ENCODE measurements at regions not wholly inside any gene's neighbourhood (a gene's known extent, or its start where the extent isn't known, plus 50 kb on each side); places are given as distances from the start of the nearest gene placed in this dataset.

DNA sequence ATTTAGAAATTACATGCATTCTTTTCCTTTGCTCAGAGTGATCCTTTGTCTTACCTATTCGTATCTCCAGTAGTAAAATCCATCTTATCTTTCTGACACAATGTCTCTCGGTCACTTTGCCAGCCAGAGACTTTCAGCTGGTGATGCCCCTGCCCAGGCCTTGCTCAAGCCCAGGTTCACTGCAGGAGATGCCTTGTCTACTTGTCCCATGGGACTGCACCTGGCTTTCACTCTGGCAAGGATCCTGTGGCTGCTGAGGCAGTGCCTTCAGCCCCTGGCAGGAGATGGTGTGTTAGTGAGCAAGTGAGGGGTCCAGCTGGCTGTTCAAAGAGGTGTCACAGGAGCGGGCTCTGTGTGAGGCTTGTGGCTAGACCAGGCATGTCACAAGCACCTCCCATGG, 1268.9 kb downstream of the OTOL1 start:
- 0% methylated on average over 3 of the region's 3 CpGs for WGBS (ENCODE audit: insufficient coverage, insufficient replicate concordance, low lambda C conversion rate, missing lambda C conversion rate)
- Histone ChIP-seq H3K4me2 (ENCODE audit: control insufficient read depth, insufficient read depth) (no peak overlapping the region), H3K4me3 (no peak overlapping the region), H3K79me2 (ENCODE audit: control insufficient read depth, insufficient read depth, low read length) (no peaks in the 10 kb centered on the region), H2AFZ (ENCODE audit: control insufficient read depth, low read depth, low read length) (no peak overlapping the region), H3K9ac (ENCODE audit: control insufficient read depth, insufficient read depth, low read length) (no peak overlapping the region), H3K27me3 (replicated peaks in 1 of 2; ENCODE audit: control insufficient read depth in 2 of 2, insufficient read depth in 2 of 2, low read length in 1 of 2) (no peaks in the 10 kb centered on the region), H3K9me3 (replicated peaks; ENCODE audit: control insufficient read depth, insufficient read depth, low read length) (no peaks in the 10 kb centered on the region), H4K20me1 (ENCODE audit: control insufficient read depth, insufficient read depth) (no peaks in the 10 kb centered on the region), H3K36me3 (ENCODE audit: control insufficient read depth in 2 of 2, insufficient read depth in 2 of 2, low read length in 1 of 2) (no peaks in the 10 kb centered on the region), H3K27ac (ENCODE audit: control insufficient read depth, insufficient read depth) (no peak overlapping the region), H3K4me1 (ENCODE audit: control insufficient read depth, insufficient read depth, low read length) (no peaks in the 10 kb centered on the region)
- RAD21 ChIA-PET (ENCODE audit: unreplicated experiment): no interaction called here
- no peak for TF ChIP-seq RBBP5 (conservative IDR thresholded peaks at IDR 0.05)
- TF ChIP-seq NFXL1 (IDR thresholded peaks at IDR 0.05; ENCODE audit: borderline replicate concordance): no peak
- TF ChIP-seq ZNF384 (IDR thresholded peaks at IDR 0.05; ENCODE audit: borderline replicate concordance, low read depth, low read length): no peak
- TF ChIP-seq CHD4 (IDR thresholded peaks at IDR 0.05): no peak
- no peak for TF ChIP-seq CBX3 (IDR thresholded peaks at IDR 0.05; ENCODE audit: borderline replicate concordance, low read depth)
- TF ChIP-seq, protein P1, sequence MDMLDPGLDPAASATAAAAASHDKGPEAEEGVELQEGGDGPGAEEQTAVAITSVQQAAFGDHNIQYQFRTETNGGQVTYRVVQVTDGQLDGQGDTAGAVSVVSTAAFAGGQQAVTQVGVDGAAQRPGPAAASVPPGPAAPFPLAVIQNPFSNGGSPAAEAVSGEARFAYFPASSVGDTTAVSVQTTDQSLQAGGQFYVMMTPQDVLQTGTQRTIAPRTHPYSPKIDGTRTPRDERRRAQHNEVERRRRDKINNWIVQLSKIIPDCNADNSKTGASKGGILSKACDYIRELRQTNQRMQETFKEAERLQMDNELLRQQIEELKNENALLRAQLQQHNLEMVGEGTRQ (IDR thresholded peaks at IDR 0.05; ENCODE audit: borderline replicate concordance, low read depth, low read length): no peak
- TF ChIP-seq, protein P2, sequence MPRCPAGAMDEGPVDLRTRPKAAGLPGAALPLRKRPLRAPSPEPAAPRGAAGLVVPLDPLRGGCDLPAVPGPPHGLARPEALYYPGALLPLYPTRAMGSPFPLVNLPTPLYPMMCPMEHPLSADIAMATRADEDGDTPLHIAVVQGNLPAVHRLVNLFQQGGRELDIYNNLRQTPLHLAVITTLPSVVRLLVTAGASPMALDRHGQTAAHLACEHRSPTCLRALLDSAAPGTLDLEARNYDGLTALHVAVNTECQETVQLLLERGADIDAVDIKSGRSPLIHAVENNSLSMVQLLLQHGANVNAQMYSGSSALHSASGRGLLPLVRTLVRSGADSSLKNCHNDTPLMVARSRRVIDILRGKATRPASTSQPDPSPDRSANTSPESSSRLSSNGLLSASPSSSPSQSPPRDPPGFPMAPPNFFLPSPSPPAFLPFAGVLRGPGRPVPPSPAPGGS (IDR thresholded peaks at IDR 0.05; ENCODE audit: borderline replicate concordance, insufficient read depth, low read depth, low read length, poor library complexity, severe bottlenecking): no peak
- TF ChIP-seq MYB (IDR thresholded peaks at IDR 0.05; ENCODE audit: borderline replicate concordance, low read depth, low read length): no peak
- no peak for DNase-seq (ENCODE audit: low read depth, low spot score)
- no TSS peak for BruUV-seq (replicated peaks)
- no peak for ATAC-seq
- SMC1A ChIA-PET (ENCODE audit: uncharacterized antibody, unreplicated experiment): no interaction called here
- FAIRE-seq: no peak
- POLR2A ChIA-PET: no interaction called here
- in situ Hi-C loops (cut with MboI): no loop called here
- CTCF ChIA-PET: no interaction called here
- intact Hi-C loops (cut with micrococcal nuclease; ENCODE audit: unreplicated experiment): no loop called here
